ENCODE measurements at regions not wholly inside any gene's neighbourhood (a gene's known extent, or its start where the extent isn't known, plus 50 kb on each side); places are given as distances from the start of the nearest gene placed in this dataset.

- TF ChIP-seq, protein P1, sequence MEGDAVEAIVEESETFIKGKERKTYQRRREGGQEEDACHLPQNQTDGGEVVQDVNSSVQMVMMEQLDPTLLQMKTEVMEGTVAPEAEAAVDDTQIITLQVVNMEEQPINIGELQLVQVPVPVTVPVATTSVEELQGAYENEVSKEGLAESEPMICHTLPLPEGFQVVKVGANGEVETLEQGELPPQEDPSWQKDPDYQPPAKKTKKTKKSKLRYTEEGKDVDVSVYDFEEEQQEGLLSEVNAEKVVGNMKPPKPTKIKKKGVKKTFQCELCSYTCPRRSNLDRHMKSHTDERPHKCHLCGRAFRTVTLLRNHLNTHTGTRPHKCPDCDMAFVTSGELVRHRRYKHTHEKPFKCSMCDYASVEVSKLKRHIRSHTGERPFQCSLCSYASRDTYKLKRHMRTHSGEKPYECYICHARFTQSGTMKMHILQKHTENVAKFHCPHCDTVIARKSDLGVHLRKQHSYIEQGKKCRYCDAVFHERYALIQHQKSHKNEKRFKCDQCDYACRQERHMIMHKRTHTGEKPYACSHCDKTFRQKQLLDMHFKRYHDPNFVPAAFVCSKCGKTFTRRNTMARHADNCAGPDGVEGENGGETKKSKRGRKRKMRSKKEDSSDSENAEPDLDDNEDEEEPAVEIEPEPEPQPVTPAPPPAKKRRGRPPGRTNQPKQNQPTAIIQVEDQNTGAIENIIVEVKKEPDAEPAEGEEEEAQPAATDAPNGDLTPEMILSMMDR (IDR thresholded peaks at IDR 0.05): no peak
- TF ChIP-seq EP300 (IDR thresholded peaks at IDR 0.05): no peak
- TF ChIP-seq POLR2A (IDR thresholded peaks at IDR 0.05): no peak
Observed at GRCh38 chr5:61600123-61600444, 268.0 kb downstream of the ZSWIM6 start.

Data from sigmoid colon (tissue), 4 donors.